NOMO-1 treated with DMSO at 0.1 percent for 48 hours (cell line): ENCODE measurements at regions not wholly inside any gene's neighbourhood (a gene's known extent, or its start where the extent isn't known, plus 50 kb on each side); places are given as distances from the start of the nearest gene placed in this dataset.
A peak's percentile ranks its signal among the peaks of the same experiment; 100 is the strongest.
"Not testable (repeated sequence)": the region's sequence is repeated elsewhere in the genome, so short reads cannot be mapped to it uniquely, and the experiment has no call there.

ENCODE experiments used
- DNase-seq: peaks from one replicate; lab custom pipeline; 2025; ENCODE audit not compliant: unreplicated experiment; lab: John Stamatoyannopoulos, UW

DNA sequence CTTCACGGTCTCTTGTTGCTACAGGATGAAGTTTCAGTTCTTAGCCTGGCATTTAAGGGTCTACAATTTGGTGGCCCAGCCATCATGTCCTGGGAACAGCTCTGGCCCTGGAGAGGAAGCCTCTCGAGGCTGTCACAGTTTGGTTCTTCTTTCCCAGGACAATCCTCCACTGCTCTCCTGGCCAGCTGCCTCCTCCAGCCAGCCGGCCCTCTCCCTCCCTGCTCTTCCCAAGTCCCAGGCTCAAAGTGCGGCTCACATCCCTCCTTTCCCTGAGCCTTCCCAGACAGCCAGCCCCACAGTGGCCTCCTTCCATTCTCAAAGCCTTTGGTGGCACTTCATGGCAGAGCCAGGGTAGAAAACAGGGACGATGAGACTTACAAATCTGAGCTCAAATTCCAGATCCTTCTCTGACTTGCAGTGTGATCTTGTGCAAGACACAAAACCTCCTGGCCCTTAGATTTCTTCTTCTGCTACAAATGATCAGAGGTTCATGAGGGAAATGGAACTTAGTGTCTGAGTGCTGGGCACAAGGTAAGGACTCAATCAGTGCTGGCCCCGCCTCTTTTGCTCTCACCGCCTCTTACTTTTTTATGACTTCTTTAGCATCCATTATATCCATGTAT lies 223.8 kb upstream of the ECI2 start:
- DNase-seq, result no peak

DNA sequence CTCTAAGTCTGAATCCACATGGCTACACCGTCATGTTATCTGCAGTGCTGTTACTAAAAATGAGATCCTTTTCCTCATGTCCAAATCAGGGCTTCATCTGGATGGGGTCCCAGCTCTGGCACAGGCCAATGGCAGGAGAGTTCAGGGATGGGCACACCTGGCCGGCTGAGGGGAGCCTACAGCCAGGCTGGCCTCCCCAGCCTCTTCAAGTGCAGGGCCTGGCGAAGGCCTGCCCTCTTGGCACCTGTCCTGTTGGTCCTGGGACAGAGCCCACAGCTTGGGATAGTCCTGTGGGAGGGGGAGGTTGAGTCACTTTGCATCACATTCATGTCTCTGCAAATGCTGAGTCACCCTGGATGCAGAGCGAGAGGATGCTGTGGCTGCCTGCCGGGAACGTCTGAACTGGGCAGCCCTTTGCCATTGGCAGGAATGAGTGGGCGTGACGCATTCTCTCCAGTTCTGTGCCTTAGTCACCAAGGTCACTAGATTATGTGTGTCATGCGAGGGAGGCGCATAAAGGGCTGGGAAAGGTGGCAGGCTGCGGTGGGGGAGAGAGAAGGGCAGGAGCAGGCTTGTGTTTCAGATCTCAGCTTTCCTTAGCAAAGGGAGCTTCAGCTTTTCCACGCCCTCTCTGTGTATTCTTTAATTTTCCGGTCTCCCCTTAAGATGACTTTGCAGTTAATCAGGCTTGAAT lies 223.2 kb upstream of the ECI2 start:
- DNase-seq, result no peak

DNA sequence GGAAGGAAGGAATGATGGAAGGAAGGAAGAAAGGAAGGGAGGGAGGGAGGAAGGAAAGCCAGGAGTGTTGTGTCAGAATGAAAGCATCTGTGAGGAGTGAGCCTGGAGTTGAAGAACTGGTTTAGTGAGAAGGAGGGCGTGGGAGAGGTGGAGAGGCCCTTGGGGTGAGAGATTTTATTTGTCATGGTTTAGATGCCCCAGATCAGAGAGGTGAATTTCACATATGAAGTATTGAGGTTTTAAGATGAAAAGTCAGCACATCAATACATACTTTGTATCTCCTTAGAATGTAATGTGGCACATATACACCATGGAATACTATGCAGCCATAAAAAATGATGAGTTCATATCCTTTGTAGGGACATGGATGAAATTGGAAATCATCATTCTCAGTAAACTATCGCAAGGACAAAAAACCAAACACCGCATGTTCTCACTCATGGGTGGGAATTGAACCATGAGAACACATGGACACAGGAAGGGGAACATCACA lies 222.3 kb upstream of the ECI2 start:
- DNase-seq, result not testable (repeated sequence)

DNA sequence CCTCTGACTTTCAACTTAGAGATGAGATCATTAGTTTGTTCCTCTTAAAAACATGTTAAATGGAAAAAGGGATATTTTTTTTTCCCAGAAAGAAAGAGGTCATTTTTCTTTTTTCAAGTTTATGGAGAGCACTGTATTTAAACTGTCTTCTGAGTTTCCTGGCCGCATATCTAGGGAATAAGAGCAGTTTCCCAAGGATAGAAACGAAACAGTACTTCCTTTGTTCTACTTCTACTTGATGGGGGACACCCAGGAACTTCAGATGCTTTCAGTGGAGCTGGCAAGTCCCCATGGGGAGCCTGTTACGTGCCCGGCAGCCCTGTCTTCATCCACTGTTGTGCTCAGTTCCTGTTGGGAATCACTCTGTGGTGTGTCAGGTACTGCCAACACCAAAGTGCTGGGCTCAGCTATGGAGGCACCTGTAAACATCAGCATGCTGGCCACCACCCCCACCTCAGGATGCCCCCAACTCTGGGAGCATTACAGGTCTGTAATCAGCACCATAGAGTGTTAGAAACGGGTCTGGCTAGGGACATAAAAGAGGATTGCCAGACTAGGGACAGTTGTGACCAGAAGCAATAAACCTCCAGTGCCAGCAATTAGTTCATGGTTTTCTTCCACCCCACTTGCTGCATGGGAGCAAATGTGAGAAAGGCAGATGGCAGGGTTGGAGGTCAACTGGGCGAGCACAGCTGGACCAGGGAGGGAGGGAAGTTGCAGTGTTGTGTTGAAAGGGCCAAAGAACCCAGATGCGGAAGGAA lies 221.7 kb upstream of the ECI2 start:
- no peak for DNase-seq

DNA sequence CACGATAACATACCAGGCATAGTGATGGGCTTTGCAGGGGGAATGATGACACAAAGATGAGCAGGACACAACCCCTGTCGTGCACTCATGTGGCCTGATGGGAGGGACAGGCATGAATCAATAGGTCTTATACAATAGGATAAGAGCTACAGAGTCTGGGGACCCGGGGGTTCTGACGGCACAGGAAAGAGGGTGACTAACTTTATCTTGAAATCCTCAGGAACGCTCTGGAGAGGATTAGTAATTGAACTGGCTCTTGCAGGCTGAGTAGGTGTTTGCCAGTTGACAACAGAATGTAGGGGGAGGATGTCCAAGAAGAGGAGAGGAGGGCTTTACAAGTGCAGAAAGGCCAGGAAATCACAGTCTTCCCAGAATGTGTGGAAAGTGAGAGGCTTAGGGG lies 219.9 kb upstream of the ECI2 start:
- DNase-seq, result no peak

DNA sequence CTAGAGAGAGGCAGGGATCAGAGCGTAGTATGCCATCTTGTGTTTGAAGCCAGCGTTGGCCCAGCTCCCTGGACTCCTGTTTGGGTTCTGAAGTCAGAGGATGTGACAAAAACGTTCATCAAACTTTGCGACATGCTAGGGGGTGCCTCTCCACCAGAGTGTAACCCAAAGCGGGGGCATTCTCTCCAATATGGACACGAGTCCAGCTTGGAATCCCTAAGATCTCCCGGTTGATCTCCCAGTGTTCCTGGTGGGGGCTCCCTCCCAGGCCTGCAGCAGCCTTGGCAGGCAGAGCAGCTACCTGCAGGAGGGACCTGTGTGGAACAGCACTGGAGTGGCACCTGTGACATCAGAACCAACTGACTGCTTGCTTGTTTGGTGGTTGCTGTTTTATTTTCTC lies 218.8 kb upstream of the ECI2 start:
- DNase-seq, result no peak

DNA sequence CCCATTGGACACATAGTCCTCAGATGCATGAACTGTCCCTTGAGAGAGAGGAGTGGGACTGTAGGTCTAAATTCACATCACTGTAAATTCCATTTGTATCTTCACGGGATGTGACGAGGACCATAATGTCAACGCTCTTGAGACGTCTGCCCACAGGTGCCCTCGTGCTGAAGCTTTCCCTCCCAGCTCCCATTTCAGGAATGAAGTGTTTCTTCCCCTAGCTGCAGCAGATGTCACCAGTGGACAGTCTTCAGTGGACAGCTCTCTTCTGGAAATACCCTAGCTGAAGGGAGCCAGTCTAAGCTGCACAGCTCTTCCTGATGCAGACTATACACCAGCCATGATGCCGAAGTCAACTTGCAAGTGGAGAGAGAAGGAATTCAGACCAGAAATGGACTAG lies 217.4 kb upstream of the ECI2 start:
- DNase-seq, result no peak

DNA sequence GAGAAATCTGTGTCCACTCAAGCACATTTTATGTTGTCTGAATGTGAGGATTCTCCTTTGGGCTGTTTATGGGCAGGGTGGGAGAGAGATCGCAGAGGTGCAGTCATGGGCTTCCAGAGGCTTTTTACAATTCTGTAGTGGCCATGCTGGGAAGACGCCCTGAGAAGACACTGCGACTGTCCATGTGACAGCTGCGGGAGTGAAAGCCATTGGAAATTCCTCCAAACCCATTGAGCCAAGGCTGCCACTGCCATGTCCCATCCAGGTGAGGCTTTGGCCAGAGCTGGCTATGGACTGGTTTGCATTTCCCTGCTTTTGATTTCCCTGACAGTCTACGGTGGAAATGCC lies 216.9 kb upstream of the ECI2 start:
- DNase-seq, result no peak

DNA sequence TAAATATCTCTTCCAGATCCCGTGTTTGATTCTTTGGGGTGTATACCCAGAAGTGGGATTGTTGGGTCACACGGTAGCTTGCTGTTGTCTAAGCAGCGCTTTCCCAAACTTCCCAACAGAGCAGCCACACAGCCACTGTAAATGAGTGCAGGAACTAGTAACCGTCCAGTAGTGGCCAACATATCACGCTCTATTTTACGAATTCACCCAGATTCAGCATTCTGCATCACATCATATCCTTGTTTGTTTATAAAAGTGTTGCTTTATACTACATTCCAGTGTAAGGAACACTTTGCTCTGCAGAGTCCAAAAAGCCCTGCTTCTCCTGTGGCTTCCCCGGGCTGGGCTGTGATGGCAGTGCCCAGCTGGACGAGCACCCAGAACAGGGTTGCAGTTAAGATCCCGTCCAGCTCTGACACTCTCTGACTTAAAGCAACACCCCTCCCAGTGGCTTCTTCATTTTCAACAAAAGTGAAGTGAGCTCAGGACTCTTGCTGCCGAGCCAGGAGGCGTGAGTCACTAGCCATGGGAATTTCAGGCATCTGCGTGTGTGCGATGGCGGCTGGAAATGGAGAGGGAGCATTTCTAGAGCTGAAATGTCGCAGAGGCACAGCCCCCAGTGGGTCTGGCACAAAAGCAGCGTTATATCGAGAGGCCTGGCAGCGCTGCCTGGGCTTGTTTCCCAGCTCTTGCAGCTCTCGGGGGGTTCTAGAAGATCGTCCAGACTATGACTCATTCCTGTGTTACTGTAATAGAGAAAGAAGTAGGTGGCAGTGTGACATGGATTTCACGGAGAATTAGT lies 216.3 kb upstream of the ECI2 start:
- no peak for DNase-seq

DNA sequence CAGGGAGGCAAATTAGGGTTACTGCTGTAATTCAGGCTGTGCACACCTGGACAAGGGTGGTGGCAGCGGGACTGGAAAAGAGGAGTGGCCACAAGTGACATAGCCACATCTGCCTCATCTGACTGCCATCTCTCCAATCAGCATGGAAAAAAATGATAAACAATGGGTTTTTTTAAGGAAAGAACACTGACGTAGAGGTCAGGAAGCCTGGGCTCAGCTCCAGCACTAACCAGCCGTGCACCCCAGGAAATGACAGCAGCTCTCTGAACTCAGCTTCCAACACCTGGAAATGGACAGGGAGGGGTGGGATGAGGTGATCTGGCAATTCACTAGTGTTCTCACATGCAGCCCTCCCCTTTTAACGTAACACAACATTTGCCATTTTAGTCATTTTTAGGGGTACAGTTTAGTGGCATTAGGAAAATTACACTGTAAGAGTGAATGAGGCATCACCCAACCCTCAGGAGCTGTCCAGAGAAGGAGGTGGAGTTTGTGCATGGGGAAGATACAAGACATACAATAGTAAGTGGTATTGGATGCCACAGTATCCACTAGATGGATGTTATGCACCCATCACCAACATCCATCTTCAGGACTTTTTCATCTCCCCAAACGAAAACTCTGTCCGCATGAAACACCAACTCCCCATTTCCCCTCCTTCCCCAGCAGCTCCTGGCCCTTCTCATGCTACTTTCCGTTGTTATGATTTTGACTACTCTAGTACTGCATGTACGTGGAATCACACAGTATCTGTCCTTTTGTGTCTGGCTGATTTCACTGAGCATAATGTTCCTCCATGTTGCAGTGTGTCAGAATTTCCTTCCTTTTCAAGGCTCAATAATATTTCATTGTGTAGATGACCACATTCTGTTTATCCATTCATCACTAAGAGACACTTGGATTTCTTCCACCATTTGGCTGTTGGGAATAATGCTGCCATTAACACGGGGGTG lies 215.5 kb upstream of the ECI2 start:
- no peak for DNase-seq

DNA sequence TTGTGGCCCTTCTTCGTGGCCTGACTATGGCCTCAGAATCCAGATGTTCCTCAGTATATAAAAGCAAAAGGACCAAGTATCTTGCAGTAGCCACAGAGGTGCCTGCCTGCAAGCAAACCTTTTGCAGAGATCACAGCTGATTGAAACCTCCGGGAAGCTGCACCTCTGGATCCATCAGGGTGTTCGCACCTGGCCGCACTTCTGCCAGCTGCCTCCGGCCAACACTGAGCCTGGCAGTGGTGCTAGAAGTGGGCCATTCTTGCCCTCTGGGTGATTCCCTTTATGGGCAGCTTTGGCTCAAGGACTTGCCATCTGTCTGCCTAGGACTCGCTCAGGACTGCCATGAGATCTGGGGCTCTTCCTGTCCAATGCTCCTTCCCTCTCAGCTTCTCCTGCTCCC lies 214.6 kb upstream of the ECI2 start:
- no peak for DNase-seq

DNA sequence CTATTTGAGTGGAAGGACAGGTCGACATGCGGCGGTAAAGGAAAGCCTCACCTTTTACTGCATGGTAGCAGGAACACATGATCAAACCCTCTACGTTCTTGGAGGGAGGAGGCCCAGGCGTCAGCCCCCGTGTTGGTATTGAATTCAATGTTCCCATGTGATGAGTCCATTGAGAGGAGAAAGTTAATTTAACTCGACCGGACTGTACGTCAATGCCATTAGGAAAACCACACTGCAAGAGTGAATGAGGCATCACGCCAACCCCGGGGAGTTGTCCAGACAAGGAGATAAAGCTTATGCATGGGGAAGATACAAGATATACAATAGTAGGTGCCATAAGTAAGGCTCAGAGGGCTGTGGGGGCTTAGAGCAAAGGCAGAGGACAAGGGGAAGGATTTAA lies 213.9 kb upstream of the ECI2 start:
- no peak for DNase-seq

DNA sequence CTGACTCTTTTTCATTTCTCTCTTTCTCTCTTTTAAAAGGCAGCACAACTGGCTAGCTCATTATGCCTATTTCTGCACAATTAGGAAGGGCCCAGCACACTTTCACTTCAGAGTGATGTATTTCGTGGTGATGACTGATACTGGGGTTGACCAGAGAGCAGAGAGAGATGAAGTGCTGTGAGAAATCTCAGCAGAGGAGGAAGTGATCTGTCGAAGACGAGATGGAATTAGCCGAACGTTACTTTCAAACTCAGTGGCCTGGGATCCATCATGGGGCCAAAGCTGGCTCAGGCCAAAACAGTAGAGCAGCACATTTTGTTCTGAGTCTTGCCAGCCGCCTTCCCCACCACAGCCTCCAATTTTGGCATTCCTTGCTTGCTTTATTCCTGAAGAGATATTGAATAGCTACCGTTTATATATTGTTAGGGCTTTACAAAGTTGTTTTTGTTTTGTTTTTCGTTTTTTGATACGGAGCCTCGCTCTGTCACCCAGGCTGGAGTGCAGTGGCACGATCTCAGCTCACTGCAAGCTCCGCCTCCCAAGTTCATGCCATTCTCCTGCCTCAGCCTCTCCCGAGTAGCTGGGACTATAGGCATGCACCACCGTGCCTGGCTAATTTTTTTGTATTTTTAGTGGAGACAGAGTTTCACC lies 213.2 kb upstream of the ECI2 start:
- no peak for DNase-seq

DNA sequence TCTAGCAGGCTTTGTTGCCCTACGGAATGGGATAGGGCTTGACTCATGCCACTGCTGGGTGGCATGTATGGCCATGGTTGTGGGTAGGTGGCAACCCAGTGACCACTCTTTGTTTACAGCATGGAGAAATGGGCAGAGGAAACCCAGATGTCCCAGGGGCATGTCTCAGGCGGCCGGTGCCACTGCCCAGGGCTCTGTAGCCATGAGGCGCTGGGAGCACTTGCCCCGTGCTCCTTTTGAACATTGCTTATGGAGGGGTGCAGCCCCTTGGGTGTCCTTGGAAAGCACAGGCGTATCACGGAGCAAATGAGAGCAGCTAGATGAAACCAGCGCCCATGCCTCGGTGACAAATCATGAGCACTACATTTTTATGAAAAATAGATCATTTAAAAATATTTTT lies 212.5 kb upstream of the ECI2 start:
- DNase-seq, result no peak

DNA sequence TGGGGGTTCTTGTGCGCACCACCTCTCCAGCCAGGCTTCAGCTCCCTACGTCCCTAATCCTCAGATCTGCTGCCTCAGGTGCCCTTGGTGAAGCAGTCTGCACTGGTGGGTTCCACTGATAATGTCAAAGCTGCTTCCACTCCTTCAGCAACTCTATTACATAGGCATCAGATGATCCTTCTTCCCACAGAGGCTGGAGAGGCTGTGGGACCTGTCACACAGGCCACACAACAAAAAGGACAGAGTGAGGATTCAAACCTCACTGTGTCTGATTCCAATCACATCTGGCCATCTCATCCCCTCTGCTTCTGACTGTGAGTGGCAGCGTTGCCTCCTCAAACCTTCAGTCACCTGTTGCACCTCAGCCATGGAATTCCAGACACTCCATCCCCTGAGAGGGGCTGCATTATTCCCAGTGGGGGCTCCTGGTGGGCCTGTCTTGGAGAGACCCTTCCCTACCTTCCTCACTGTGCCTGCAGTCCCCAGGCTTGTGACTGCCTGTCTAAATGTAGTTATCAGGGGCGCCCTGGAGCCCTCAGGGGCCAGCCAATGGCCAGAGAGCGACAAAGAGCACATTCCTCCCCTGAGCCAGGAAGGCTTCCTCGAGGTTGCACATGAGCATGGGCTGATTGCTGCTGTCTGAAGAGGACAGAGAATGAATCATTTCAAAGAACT lies 211.4 kb upstream of the ECI2 start:
- no peak for DNase-seq

DNA sequence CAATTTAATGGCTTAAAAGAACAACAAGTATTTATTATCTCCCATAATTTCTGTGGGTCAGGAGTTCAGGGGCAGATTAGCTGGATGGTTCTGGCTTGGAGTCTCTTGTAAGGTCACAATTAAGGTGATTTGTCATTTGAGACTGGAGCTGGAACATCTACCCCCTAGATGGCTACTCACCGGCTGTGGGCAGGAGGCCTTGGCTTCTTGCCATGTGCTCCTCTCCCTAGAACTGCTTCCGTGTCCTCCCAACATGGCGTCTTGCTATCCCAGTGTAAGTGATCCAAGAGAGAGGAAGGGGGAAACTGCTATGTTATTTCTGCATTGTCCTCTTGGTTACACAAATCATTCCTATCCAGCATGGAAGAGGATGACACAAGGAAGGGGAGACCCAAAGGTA lies 210.2 kb upstream of the ECI2 start:
- no peak for DNase-seq

DNA sequence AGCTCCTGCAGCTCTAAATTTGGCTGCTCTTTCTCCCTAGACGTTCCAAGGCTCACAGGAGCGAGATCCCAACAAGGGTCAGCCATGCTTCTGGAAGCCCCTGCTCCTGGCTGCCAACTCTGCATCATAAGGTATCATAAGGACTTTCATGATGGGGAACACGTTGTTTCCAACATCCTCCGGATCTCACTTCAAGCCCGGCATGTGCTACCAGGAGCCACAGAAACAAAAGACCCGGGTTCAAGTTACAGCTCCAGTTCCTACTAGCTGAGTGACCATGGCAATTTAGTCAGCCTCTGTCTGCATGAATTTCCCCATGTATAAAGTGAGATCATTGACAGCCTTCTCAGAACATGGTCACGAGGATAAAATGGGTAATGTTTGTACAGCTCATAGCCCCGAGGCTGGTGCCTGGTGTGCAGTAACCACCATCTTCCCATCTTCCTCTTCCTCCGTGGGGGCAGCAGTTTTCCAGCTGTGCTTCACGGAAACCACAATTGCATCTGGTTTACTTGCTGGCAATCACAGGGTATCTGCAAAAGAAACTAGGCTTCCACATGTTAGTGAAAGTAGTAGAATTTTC lies 209.0 kb upstream of the ECI2 start:
- peak; percentile 16 for DNase-seq

DNA sequence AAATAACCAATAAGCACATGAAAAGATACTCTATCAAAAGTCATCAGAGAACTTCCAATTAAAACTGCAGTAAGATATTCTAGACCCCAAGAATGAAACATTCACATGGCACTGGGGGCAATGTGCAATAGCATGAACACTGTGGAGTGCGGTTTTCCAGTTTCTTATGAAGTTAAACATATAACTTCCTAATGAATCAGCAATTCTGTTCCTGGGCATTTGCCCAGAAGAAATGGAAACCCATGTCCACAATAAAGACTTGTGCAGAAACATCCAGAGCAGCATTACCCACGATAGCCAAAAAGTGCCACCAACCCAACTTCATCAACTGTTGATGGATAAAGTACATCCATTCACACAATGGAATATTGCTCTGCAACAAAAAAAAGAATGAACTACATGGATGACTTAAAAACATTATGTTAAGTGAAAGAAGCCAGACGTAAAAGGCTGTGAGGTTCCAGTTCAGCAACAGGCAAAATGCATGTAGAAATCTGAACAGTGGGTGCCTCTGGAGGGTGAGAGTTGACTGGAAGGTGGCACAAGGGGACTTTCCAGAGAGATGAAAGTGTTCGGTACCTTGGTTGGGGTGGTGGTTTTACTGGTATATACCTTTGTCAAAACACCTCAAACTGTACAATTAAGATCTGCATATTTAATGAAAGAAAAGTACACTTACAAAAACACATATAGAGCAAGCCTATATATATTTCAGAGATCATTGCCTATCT lies 207.2 kb upstream of the ECI2 start:
- no peak for DNase-seq
